Fibroblast of peridontal ligament (primary cell): ENCODE measurements at regions not wholly inside any gene's neighbourhood (a gene's known extent, or its start where the extent isn't known, plus 50 kb on each side); places are given as distances from the start of the nearest gene placed in this dataset.

Source experiments
- DNase-seq: peaks from one replicate; pipeline ENCODE4 v3.0.0-alpha.2; 2010; ENCODE audit errors: extremely low read depth

DNA sequence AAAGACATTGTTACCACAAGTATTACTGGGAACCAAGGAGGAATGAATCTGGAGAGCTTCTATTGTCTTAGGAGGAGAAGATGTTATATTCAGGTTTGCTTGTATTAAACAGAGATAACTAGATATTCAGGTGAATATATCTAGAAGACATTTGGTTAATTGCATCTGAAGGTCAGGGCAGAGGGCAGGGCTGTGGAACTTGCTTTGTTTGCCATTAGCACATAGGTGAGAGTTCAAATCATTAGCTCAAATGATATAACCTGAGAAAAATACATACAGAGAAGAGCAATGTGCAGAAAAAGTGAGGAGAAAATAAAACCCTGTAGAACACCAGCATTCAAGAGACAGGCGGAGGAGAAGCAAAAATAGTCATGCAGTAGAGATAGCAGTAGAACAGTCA is 116.8 kb downstream of the DNAJB9 start:
- DNase-seq, result no peak

DNA sequence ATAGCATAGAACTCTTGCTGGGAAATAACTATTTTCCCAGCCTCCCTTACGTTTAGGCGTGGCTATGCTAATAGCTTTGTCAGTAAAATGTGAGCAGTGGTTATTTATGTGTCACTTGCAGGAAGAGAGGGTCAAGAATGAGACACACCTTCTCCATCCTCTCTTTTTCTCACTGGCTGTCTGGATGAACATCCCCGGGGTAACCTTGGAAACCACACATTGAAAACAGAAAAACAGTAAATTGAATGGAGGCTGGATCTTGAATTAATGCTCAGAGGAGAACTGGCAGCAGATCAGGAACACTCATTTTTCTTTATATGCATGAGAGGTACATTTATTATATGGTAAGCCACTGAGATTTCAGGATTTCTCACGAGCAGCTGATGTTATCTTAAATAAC is 127.6 kb downstream of the DNAJB9 start:
- DNase-seq, result no peak

DNA sequence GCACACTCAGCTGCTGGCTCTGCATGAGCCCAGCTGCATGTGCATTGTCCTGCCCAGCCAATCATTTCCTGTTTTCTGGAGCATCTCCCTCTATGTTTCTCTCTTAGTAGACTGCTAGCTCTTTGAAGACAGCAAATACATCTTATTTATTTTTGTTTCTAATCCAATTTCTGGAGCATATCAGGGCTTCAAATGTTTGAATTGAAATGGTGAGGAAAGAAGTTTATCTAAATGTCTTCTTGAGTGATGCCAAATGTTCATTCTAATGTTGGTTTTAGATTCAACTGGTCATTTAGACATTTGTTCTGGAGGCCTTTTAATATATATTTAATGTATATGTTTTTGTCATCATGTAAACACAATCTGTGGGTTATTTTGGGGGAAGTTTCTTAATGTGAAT is 141.9 kb downstream of the DNAJB9 start:
- no peak for DNase-seq

- no peak for DNase-seq
These were observed 147.1 kb downstream of the DNAJB9 start for GRCh38 chr7:108716783-108717182.

- DNase-seq, result no peak
These were observed 148.1 kb downstream of the DNAJB9 start for GRCh38 chr7:108717781-108718180.

DNA sequence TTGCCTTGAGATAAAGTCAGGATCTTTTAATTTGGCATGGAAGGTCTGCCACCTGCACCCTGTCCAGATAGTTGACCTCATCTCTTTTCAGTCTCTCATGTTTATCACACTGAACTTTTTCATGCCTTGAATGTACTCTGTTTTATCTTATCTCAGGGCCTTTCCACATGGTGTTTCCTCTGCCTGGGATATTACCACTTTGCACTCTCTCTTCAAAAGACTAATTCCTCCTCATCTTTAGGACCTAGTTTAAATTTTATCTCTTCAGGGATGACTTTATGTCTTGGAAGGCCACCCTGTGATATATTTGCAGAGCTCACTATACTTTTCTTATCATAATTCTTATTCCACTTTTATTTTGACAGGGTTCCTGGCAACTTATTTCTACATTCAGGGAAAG is 150.0 kb downstream of the DNAJB9 start:
- DNase-seq, result no peak

DNA sequence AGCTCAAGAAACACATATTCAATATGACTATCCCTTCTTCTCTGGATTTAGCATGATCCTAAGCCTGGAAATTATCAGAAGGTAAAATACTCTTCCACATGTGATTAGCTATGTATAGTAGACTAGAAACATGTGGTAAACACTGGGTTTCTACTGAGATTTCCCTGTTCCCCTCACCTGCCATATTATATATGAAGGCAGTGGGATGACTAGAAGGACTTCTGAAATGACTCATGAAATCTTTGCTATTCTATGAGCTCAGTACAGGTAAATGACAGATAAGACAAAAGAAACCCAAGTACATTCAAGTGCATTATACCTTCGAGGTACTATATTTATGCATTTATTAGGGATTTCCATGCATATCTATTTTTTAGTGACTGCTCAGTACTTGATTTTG is 152.9 kb downstream of the DNAJB9 start:
- no peak for DNase-seq

DNA sequence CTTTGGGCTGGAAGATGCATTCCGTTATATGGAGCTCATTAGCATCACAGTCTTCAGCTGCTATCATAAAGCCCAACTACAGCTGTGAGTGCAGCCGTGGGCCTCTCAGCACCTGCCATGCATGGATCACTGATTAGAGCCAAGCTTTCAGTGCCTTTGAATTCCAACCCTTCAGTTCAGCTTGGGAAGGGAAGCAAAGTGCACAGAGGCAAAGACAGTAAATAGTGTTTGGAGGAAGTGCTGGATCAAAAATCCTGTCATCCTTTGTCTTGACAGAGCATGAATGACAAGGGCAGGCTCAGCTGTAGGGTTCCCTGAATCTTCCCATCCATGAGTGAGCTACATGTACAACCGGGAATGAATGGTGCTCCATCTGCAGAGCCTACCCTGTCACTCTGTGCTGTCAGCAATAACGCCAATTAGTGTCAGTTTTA is 153.7 kb downstream of the DNAJB9 start:
- DNase-seq, result no peak

GRCh38 chr7:108724251-108725100 is 154.8 kb downstream of the DNAJB9 start:
- no peak for DNase-seq

GRCh38 chr7:108735814-108736213 is 166.1 kb downstream of the DNAJB9 start:
- DNase-seq, result no peak

- DNase-seq, result no peak
These were observed 166.7 kb downstream of the DNAJB9 start for GRCh38 chr7:108736221-108736891.

- no peak for DNase-seq
These were observed 201.5 kb downstream of the DNAJB9 start for GRCh38 chr7:108770981-108771745.

DNA sequence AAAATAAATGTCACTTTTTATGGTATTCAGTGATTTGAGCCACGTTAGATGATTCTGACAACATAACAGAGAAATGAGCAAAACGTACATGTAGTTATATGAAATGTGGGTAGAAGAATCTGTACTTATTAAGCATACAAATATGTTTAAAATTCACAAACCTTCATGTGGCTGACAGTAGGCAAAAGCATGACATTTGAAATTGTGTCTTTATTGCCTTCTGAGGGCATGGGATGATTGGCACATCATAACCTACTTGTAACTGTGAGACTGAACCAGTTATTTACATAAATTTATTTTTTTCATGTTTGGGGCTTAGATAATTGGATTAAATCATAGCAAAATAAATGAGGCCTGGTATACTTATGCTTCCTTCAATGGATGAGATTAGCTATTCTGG is 202.2 kb downstream of the DNAJB9 start:
- no peak for DNase-seq

DNA sequence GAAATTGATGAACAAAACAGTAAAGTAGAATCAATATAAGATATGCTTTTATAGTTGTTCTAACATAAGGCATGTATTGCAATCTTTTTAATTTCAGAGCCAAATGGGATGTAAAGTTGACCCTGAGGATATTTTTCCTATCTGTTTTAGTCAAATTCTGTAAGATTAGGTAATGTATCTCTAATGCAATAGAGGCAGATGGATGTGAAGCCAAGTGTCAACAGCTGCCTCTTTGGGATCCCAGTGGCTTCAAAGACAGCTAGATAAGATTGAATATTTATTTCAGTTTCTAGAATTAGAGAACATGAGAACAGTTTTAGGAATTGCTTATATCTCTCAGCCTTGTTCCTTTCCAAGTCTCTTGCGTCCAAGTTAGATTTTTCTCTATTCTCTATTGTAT is 208.3 kb downstream of the DNAJB9 start:
- DNase-seq, result no peak

- no peak for DNase-seq
These were observed 219.8 kb downstream of the DNAJB9 start for GRCh38 chr7:108789451-108789850.

DNA sequence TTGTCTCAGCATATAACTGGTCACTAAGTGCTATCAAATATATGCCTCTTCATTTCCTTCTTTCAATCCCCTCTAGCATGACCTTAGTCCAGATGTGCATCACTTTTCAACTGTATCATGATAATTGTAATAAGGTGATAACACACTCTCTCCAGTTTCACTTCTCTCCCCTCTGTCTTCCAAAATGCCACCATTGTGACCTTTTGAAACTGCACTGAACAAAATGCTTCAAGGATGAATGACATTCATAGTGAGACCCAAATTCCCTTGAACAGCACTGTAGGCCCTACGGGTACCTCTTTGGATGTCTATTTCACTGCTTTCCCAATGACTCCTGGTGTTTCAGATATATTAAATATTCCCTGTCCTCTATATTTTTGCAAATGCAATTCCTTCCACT is 224.8 kb downstream of the DNAJB9 start:
- DNase-seq, result no peak

DNA sequence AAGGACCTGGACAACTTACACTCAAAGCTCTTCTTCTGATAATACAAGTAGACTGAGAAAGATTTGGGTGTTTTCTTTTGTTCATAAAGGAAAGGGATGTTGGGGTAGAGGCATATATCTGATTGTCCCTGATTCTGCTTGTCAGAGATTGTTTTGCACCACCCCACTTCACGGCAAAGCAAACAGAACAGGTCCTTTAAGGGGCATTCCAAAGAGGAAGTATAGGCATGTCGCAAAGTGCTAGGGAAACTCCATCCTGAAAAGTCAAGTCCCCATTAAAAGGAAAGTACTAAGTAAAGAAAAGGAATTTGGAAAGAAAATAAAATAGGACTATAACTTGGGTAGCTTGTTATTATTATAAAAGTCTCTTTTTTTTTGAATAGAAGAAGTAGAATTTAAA is 233.0 kb downstream of the DNAJB9 start:
- DNase-seq, result no peak

DNA sequence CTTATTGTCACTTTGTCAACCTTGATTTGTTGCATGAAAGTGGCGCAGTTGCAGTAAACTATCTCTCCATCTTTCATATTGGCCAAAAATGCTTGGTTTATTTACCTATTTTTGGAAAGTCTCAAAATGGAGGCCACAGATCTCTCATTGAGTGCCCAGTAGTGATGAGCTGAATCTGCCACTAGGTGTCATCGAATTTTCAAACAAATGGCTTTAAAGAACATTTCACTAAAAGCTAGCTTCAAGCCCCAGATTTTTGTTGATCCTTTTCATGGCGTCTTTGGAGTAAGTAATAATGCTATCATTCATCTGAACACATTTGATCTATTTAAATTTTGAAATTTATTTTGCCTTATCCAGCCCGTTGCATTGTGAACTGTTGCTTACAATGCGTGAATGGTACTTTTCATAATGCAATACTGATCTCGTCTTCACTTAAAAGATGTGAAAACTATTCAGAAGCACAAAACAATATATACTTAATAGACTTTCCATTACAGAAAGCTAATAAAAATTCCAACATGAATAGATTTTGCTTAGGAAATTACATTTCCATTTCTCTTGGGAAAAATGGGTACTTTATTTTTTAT is 236.2 kb downstream of the DNAJB9 start:
- DNase-seq, result peak; percentile 2

GRCh38 chr7:108808549-108809266 is 239.0 kb downstream of the DNAJB9 start:
- DNase-seq, result no peak

GRCh38 chr7:108809356-108809755 is 239.7 kb downstream of the DNAJB9 start:
- DNase-seq, result no peak

- no peak for DNase-seq
These were observed 241.2 kb downstream of the DNAJB9 start for GRCh38 chr7:108810756-108811385.
